NOMO-1 treated with dmso at 0.1 percent for 144 hours (cell line): ENCODE measurements at regions not wholly inside any gene's neighbourhood (a gene's known extent, or its start where the extent isn't known, plus 50 kb on each side); places are given as distances from the start of the nearest gene placed in this dataset.
"Not testable (repeated sequence)": the region's sequence is repeated elsewhere in the genome, so short reads cannot be mapped to it uniquely, and the experiment has no call there.

Experiments
- DNase-seq: peaks from one replicate; lab custom pipeline; 2025; ENCODE audit not compliant: unreplicated experiment; lab: John Stamatoyannopoulos, UW

DNA sequence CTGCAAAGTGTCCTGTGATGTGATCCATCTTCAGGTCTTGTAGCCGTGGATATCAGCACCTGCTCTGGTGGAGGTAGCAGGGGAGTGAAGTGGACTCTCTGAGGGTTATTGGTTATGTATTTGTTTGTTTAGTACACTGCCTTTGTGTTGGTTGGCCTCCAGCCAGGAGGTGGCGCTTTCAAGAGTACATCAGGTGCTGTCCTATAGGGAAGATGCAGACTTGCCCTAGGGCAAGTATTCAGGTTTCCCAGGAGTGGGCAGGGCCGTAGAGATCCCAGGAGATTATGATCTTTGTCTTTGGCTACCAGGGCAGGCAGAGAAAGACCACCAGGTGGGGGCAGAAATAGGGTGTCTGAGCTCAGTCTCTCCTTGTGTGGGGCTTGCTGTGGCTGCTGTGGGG lies 411.8 kb downstream of the SOX11 start:
- DNase-seq: no peak

DNA sequence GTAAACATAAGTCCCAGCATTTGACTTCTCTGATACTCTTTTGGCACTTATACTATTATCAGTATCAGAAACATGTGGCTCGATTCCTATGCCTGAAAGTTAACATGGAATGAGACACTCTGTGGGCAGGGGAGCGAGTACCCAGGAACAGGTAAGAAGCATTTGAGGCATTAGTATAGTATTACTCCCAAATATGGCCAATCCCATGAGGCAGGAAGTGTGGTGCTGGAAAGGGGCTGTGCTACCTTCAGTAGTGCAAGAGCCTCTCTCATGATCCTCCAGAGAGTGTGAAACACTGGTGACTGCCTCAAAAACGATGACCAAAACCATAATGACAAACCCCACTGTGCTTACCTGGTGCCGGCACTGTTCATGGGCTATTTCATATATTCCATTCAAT lies 415.1 kb downstream of the SOX11 start:
- no peak for DNase-seq

DNA sequence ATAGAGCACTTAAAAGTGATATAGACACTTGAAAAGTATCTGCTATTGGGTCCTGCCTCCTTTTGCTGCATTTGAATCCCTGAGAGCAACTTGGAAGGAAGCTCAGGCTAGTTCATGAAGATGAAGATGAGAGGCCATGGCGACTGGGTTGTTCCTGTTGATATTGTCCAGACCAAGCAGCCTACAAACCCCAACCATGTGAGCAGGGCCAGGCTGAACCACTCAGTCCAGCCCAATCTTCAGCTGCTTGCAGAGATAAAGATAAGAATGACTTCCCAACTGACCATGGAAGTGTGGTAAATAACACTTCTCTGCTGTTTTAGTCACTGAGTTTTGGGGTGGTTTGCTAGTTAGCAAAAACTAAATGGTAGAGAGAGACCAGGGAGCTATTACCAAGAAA lies 417.6 kb downstream of the SOX11 start:
- DNase-seq: no peak

DNA sequence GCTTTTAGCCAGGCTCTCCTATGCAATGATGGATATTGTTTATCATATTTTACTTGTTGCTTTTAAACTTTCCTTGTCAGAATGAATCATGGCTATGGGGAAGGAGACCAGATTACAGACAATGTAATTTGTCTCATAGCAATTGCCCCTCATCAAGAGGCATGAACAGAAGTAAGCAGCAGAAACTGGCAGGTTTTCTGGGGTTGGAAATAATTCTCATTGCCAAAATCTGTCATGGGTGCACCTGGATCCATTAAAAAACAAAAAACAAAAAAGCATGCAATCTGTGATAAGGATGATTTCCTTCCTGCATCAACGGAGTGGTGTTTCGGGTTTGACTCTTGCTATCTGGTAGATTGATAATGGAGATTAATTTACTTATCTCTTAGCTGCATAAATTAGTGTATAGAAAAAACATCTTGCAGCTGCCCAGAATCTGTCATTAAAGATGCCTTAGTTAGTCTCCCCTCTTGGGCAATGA lies 419.6 kb downstream of the SOX11 start:
- DNase-seq: no peak

DNA sequence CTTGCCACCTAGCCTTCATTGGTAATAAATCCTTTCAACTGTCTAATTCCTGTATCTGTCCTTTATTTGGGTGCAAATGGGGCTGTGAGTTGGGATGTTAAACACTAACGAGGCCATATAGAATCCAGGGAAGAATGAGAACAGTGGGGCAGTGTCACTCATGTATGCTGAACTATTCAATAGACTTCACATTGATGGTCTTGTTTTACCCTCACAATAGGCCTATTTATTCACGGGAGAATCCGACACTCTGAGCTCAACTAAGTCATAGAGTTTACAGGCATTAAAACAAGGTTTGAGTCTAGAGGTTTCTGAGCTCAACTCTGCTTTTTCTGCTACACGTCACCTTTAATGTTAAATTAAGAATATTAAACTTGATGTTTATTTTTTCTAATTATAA lies 421.6 kb downstream of the SOX11 start:
- DNase-seq: no peak

DNA sequence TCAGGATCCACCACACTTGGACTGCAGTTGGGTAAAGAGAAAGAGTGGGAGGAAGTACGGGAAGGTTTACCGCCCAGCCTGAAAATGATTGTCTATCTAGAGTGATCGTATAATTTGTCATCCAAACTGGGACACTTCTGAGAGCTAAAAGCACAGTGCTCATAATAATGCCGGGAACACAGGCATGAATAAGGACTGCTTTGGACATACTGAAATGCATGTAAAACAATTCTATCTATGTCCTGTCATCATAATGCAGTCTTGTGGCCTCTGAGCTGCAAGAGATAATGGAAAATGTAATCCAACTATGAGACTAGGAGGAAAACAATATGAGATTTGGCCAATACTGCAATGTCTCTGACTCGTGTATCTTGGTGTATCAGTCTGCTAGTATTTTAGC lies 435.5 kb downstream of the SOX11 start:
- DNase-seq: no peak

DNA sequence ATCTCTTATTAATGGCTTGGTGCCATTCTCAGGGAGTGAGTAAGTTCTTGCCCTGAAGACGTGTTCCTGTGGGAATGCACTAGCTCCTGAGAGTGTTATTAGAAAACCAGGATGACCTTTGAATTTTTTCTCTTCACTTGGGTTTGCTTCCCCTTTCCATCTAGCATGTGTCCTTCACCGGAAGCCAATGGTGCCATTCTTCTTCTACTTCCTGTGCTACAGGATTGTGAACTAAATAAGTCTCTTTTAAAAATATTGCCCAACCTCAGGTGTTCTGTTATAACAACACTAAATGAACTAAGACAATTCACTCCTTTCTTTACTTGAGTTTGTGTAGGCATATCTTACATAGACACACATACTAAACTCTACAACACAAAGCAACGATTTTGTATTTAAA lies 447.0 kb downstream of the SOX11 start:
- DNase-seq: no peak

DNA sequence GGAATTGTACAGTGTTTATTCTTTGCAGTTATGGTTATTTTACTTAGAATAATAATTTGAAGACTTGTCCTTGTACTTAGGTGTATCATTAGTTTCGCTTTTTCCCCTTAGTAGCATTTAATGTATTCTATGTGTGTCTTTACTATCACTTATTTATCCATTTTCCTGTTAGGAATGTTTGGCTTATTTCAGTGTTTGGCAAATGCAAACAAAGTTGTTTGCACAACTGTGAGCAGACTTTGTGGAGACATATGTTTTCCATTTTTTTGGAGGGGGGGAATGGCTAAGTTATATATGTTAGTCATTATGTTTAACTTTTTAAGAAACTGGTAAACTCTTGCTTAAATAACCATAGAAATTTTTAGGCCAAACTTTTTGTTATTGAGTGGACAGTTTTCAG lies 447.7 kb downstream of the SOX11 start:
- DNase-seq: no peak

DNA sequence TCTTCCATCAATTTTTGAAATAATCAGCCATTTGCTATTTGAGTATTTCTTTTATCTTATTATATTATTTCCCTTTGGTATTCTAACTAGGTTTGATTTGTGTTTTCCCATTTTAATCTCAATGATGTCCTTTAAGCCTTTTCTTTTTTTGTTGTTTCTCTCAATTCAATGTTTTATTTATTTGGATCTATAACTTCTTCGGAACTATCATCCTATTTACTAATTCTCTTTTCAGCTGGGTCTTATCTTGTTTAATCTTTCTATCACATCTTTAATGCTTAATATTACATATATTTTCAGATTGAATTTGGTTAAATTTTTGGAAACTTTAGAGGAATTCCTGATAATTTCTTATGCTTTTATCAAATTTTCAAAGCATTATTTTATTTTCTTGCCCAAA lies 448.3 kb downstream of the SOX11 start:
- no peak for DNase-seq

DNA sequence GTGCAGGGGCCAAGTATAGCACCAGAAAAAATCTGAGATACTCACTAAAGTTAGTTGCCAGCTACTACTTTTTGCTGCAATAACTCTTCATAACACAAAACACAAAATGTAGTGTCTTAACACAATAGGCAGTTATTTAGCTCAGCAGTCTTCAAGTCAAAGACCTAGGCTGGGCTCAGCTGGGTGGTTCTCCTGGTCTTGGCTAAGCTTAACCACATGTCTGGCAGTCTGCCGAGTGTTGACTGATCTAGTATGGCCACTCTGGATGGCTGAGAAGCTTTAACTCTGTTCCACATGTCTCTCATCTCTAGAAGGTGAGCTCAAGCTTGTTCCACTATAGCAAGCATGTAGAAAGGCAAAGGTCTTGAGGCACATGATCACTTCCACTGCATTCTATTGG lies 451.6 kb downstream of the SOX11 start:
- no peak for DNase-seq

DNA sequence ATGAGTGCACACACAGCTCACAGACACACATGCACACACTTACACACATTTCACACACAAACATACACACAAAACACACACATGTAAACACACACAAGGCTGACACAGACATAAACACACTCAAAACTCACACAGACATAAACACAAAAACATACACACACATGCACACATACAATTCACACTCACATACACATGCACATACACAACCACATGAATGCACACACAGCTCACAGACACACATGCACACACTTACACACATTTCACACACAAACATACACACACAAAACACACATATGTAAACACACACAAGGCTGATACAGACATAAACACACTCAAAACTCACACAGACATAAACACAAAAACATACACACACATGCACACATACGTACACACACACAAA lies 455.0 kb downstream of the SOX11 start:
- DNase-seq: not testable (repeated sequence)

DNA sequence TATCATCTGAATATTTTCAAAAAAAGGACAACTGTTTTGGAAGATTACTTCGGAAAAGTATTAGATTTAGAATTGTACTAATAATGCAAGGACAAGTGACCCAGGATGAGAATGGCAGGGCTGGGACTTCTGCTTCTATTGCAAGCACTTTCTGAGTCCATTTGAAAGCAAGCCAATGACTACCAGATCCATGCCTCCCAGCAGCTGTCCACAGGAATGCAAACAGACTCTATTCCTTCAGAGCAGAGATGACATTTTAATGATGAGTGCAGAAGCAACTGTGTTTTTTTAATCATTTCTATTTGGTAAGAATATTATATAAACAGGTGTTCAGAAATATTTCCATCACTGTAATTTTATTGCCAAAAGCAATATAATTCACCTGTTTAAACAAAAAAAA lies 456.7 kb downstream of the SOX11 start:
- DNase-seq: no peak

DNA sequence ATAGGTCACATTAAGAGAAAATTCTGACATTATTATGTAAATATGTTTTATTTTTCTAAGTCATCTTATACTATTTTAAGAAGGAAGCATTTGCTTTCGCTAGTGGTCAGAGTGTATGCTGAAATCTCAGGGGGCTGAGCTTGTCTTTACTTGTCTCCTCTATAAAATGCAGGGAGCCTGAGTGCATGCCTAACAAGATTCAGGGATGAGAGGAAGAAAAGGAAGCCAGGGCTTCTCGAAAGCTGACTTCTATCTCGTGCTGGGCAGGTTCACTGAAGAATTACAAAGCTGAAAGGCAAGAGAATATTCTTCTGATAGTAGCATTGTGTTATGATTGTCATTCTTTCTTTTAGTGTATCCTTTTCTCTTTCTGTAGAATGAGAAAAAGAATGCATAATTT lies 467.4 kb downstream of the SOX11 start:
- no peak for DNase-seq

DNA sequence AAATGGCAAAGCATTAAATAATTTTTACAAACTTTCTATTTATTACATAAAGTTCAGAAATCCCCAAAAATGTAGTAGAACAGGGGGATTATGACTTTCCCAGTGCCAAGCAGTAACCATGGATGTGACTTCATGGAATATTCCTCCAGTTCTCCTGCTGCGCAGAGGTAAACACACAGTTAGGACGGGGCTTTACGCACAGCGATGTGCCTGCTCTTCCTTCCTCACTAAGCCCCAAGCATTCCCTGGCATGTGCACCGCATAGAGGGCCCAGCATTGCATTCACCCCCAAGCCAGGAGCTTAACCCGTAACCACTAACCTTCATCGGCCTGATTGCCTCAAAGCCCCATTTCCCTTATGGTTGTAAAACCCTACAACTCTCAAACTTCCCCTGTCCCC lies 471.7 kb downstream of the SOX11 start:
- no peak for DNase-seq

DNA sequence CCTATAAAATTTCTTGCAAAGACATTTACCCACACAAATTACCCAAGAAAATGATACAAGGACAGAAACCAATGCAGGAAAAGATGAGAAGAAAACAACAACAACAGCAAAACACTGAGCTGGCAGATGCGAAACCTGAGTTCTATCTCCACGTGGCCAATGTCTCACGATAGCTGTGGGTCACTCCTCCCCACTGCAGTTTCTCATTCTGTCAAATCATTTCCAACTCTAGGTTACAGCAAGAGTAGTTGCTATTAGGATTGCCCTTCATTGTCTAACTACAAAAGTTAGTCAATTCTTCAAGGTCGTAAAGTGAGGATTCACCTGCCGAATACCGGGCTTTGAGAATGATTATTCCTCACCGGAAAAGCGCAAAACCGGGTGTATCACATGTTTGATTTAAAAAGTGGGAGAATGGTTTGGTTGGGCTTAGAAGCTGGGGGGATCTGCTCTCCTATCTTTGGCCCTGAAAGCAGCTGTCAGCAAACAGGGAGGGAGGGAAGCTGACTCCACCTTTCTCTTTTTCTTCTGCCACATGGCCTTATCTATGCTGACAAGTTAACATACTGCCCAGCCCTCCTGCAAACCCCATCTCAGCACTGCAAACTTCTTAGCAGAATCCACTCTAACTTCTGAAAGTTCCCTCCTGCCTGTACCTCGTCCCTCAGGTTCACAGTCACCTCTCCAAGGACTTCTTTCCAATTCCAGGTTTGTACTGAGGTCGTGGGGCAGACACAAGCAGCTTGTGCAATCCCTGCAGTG lies 473.0 kb downstream of the SOX11 start:
- DNase-seq: no peak

DNA sequence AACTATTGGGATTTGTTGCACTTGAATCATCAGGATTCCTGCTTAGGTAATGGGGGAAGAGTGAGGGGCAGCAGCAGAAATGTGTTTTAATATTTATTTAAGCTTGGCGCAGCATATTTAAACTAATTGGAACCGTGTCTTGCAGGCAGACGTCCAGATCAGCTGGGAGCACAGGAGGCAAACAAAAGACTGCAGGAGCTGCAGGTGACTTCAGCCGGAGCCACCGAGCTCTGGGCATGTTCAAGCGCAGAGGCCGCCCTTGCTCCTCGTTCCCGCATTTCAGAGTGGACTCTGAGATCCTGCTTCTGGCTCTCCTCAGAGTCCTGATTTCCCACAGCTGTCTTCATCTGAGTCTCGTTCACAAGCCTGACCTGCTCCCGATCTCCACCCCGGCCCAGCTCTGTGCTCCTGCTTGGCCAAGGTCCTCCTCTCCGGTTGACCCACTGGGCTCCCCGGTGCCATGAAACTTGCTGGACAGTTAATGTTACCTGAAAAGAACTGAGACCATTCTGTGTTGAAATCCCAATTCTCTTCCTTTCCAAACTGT lies 475.5 kb downstream of the SOX11 start:
- DNase-seq: no peak

DNA sequence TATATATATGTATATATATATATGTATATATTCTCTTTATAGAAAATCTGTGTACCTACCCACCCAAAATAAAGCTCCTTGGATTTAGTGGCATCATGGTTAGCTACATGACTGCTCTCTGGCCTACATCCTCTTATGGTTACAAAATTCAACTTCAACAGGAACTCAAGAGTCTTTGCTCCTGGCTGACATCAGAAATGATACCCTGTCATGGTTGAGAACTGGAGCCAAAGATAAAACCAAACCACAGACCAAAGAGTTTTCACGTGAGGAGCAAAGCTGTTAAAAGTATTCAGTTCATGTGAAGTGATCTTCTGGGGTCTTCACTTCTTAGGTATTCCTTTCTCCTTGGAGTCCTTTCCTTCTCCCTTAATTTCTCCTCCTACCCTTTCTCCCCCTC lies 476.3 kb downstream of the SOX11 start:
- no peak for DNase-seq

DNA sequence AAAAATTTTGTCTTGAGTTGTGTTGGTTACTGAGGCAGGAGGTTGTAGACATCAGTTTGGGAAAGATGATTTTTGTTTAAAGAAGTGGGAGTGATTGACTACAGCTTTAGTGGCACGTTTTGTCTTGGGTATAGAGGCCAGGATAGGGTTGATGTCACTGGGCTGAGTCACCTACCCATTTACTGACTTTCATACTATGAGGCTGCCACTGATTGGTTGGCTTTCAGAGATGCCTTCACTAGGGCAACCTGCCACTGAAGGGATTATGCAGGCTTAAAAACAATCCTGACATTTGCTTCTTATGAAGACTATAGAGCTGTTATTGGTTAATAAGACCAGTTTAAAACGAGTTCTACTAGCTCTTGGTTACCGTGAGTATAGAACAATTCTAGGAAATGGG lies 479.1 kb downstream of the SOX11 start:
- no peak for DNase-seq

DNA sequence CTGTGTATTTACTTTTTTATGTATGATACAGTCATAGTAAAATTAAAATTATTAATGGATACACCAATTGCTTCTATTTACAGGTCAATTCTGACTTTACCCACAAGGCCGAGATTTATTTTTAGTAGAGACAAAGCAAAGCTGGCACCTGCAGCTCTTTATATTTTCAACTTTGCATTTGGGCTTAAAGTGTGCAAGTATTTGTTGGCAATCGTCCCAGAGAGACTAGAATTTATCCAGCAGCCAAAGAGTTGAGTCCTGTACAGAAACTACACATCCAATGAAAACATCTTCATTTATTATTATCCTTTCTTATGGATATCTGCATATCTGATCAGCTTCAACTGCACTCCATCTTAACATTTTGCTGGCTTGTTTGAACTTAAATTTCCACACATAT lies 485.6 kb downstream of the SOX11 start:
- no peak for DNase-seq

DNA sequence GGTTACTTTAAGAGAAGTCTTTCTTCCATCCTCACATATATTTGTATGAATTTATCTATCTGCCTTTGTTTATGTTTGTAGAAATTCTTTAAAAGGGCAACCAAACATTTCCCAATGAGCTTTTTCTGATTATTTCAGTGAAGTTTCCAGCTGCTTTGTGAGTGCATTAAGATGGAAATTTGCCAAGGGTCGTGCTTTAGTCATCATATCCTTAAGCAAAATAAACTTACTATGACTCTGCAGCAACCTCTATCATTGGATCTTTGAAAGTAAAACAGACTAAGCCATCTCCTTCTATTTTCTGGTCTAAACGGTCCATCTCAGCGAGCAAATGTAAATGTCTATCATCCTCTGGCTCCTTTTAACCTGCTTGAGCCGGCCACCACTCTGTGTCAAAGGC lies 489.3 kb downstream of the SOX11 start:
- no peak for DNase-seq

DNA sequence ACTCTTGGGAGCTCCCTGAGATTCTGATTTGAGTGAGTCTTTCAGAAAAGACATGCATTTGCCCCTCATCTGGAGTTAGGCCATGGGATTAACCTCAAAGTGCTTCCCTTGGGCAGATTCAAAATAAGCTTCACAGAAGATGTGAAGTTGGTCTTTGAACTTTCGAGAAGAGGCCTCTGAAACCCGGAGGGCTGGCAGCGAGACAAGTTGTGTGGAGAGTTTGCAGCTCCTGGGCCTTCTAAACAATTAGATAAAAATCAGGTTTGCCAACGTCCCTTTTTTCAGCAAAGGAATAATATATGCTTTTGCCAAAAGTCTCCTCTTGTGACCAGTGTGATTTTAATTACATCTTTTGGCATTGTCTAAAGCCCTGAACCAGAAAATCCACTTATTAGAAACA lies 489.7 kb downstream of the SOX11 start:
- DNase-seq: no peak

DNA sequence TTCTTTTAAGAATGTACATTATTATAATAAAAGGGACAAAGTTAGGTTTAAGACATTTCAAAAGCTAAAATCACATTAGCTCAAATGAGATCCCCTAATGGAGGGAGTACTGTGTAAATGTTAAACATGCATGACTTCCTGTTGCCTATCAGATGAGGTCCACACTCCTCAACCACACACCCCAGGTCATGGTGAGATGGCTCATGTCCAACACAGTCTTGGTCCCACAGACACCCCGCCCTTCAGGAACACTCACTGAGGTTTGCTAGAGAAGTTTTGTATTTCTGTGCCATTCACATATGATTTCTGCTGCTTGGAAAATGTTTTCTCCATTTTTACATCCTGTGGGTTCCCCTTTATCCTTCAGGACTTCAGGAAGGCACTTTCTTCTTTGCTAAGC lies 491.0 kb downstream of the SOX11 start:
- no peak for DNase-seq
